DMS 273 treated with DMSO at 0.1 percent for 48 hours (cell line): ENCODE measurements at regions not wholly inside any gene's neighbourhood (a gene's known extent, or its start where the extent isn't known, plus 50 kb on each side); places are given as distances from the start of the nearest gene placed in this dataset.
A peak's percentile ranks its signal among the peaks of the same experiment; 100 is the strongest.

Source experiments
- DNase-seq: peaks from one replicate; lab custom pipeline; 2025; lab: John Stamatoyannopoulos, UW

DNA sequence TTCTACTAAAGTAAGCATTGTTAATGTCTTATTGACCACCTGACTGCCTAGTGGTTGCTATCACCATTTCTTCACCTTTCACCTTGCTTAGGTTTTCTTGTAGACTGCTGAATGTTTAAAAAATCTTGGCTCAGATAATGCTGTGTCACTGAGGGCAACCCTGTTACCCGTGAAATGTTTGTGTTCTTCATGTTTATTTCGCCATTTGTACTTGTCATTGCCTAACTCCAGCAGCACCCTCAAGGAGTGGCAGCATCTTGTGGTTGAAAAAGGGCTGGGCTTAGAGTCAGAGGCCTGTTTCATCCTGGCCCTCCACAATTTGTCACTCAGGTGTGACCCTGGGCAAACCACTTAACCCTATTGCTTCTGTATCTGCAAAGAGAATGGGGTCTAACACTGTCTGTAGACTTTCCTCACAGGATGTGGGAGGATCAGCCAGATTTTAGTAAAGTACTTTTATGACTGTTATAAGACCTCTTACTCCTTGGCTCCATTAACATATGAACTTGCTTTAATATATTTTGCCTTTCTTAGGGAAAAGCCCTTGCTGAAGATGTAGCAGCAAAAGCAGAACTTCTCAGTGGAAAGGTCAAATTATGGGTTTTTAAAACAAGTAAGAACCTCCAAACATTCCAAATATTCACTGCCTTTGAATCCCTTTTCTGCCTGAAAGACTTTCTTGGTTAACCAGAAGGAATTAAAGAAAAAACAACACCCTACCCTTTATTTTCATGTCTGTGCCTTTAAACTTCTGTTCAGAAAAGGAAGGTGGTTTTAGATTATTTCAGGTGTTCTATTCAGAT lies 154.5 kb upstream of the C11orf87 start:
- no peak for DNase-seq

DNA sequence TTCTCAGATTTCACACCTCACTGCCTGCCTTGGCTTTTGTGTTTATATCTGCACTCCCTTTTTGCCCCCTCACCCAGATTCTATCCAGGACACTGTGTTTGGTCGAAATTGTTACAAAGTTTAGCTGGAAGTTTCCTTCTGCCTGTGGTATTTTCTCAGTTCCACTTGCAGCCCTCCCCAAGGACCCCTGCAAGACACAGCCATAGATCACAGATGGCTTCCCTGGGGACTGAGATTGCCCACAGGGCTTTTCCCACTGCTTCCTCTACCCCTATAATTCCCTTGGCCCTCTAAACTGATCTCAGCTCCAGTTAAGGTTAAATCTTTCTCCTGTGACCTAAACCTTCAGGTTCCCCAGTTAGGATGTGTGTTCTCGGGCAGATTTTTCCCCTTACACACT lies 146.1 kb upstream of the C11orf87 start:
- DNase-seq, result no peak

DNA sequence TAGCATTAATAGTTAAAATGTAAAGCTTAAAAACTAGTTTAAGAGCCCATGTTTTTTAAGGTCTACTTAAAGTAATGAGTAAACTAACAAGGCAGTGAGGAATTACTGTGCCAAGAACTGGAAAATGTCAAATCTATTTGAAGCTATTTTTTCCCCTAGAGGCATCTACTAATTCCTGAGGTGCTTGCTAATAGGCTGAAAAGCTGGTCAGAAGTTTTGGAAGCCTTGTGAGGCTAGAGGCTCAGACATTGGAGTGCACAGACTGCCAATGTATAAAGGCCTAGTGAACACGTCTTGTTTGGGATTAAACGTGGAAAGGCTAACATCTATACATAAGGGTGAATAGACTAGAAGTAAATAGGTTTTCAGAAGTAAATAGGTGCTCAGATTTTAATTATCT lies 136.5 kb upstream of the C11orf87 start:
- DNase-seq, result no peak

DNA sequence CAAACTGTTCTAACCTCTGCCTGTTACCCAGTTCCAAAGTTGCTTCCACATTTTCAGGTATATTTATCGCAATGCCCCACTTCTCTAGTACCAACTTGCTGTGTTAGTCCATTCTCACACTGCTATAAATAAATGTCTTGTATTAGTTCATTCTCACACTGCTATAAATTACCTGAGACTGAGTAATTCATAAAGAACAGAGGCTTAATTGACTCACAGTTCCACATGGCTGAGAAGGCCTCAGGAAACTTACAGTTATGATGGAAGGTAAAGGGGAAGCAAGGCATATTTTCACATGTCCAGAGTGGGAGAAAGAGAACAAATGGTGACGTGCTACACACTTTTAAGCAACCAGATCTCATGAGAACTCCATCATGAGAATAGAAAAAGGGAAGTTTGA lies 130.4 kb upstream of the C11orf87 start:
- no peak for DNase-seq

DNA sequence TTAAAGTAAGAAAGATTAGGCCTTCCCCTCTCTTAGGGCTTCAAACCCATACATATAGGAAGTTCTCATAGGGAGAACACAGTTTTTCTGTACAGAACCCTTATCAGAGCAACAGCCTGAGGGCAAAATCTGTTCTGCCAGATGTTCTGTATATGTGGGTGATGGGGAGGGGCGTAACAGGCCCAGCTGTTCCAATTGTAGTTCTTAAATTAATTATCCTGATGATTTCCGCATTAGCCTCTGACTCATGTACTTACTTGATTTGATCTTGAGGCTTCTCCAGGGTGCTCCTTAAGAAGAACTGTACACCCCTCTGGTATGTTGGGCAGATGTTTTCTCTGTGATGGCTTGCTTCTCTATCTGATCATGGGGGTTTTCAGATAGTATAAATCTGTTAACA lies 123.1 kb upstream of the C11orf87 start:
- DNase-seq, result peak; percentile 34

DNA sequence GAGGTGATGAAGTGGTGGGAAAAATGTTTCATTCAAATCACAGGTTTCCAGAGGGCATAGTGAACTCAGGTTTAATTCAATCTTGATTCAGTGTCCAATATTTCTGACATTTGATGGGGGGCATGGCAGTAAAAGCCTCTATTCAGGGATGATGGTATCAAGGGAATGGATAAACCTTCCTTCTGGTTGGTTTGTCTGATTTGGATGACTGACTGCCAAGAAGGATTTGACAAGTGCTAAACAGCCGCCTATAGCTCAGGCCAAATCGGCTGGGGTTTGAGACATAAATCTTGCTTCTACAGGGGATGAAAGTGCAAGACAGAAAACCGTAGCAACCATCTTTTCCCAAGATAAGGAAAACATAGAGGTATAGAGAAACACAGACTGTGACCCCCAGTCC lies 121.8 kb upstream of the C11orf87 start:
- DNase-seq, result no peak

DNA sequence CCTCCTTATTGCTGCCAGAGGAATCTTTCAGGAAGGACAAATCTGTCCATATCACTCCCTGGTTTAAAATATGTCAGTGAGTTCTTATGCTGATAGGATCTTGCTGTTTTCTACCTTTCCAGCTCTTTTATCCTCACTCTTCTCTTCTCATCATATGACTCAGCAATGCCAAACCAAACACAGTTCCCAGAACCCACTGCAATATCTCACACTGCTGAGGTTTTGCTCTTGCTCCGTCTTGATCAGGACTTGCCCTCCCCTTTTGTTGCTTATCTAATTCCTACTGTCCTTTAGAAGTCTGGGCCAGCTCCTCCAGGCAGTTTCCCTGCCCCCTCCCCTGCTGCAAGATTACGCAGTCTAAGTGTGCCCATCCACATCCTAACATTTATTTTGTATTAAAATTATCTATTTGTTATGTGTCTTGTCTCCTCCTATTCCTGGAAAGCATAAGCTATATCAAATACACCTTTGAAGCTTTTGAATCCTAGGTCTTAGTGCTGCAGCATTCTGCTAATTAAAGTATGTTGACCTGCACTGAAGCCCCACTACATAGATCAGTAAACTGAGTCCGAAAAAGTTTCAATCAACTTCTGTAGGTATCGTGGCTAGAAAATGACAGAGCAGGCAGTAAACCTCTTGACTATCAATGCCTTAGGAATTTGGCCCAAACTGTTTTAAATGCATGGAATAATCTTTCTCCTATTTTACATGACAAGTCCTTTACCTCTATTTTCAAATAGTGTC lies 119.2 kb upstream of the C11orf87 start:
- no peak for DNase-seq

DNA sequence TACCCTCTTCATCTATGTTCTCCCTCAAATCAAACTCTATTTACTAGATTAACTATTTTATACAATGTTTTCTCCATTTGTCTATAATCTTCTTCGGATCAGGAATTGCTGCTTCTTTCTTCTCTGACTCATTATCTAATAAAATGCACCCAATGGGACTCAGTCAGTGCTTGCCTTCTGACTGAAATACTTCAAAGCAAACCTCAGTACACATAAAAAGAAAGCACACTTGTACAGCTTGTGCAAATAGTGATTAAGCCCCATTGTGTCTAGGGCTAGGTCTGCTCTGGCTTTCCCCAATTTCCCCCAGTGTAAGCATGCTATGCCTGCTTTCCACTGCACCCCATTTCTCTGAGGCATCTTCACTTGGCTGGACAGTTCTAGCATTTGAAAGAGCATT lies 118.6 kb upstream of the C11orf87 start:
- DNase-seq, result no peak

DNA sequence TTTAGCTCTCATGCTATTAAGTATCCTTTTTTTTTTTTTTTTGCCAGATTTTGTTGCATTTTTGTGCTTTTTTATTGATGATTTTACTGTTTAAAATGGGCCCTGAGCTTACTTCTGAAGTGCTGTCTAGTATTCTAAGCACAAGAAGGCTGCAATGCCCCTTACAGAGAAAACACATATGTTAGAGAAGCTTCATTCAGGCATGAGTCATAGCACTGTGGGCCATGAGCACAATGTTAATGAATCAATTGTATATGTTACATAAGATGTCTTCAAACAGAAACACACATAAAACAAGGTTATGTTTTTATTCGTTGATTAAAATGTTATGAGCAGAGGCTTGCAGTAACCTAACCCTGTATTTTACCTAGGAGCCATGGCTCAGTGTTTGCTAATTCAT lies 117.8 kb upstream of the C11orf87 start:
- no peak for DNase-seq

DNA sequence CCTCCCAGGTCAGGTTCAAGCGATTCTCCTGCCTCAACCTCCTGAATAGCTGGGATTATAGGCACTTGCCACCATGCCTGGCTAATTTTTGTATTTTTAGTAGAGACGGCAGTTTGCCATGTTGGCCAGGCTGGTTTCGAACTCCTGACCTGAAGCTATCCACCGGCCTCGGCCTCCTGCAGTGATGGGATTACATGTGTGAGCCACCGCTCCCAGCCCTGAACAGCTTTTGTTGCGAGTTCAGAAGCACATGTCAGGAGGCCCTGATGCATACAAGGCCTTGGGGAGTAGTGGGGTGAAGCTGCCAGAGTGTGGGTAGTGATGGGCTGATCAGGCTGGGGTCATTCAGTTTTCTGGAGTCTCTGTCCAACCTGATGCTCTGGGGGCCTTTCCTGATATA lies 117.0 kb upstream of the C11orf87 start:
- DNase-seq, result no peak

DNA sequence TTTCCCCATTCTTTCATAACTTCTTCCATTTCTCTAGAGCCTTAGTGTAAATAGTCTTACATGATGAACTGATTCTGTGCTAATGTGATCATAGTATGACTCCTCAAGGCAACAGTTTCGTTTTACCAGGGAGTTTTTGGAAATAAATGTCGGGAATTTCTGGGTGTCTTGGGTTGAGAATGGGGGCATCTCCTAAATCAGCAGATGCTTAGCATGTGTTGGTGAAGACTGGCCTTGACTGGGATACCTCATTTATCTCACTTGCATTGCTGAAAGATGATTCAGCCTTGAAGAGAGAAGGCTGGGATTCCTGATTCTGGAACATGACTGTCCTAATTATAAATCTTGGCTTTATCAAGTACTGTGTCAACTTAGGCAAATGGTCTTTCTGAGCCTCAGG lies 115.7 kb upstream of the C11orf87 start:
- no peak for DNase-seq

DNA sequence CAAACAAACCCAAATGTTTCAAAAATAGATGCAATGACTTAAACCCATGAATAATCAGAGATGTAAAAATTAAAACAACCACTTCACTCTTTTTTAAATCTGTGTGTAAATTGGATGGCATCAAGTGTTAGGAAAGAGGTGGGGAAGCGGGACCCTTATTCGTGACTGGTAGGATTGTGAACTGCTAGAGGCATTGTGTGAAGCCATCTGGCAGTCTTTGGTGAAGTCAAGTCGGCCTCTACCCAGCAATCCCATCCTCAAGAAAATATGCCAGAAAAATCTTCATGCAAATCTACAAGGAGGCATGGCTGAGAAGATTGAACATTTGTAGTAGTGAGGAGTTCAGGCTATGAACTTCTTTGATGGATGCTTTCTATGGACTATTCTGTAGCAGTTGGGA lies 114.6 kb upstream of the C11orf87 start:
- DNase-seq, result no peak

DNA sequence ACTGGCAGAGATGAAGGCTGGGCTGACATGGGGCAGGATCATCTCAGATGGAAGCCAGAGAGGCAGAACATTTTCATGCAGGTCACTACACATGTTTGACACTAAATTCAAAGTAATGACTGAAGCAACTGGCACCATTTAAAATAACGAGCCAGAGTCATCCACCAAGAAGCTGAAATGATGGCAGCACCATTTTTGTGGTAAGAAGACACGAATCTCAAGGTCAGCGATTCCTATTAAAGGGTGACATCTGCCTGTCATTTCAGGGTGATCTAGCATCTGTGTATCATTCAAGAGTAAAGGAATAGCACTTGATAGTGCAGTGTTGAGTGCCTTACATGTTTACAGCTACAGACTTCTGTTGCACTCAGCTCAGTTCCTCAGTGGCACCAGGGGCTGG lies 113.4 kb upstream of the C11orf87 start:
- DNase-seq, result no peak

DNA sequence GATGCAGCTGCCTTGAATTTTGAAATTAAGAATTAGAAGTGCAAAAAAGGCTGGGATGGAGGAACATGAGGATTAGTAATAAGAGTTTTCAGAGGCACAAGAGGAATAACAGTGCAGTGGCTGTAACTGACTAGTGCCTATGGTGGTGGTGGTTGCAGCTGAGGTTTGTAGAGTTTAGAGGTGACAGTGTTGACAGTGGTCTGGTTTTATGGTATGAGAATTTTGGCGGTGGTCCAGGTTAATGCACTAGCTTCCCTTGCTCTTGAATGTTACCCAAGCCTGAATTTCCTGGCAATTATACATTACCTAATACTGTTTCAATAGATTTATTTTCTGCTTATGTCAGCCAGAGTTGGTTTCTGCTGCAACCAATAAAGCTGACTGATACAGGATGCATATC lies 112.8 kb upstream of the C11orf87 start:
- DNase-seq, result no peak

DNA sequence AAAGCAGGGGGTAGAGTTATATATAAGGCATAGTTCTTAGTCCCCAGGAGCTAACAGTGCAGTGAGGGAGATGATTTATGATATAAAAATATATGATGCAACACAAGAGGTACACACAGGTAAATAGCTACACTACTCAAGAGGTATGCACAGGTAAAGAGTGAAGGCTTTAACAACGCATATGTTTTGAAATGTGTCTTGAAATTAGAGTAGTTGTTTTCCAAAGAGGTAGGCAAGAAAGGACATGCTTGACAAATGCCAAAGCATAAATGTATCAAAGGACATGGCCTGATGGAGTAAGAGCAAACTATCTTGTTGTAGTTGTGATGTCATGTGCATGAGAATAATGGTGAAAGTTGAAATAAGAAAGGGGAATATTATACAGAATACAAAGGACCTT lies 104.3 kb upstream of the C11orf87 start:
- no peak for DNase-seq

DNA sequence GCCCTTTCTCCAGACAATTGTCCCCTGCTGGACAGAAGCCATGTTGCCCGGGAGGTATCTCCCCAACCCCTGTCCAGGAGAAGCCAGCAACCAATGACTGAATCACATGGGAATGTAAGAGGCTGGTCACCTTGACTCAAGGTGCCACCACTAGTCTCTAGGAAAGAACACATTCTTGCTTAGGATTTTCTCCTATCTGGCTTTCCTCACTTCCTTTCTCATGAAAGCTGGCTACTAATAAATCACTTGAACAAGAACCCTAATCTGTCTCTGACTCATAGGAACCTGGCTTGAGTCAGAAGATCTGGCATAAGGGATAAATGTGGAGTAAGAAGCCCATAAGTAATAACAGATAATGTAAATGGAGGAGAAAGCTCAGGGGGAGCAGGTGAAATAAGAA lies 101.4 kb upstream of the C11orf87 start:
- no peak for DNase-seq

DNA sequence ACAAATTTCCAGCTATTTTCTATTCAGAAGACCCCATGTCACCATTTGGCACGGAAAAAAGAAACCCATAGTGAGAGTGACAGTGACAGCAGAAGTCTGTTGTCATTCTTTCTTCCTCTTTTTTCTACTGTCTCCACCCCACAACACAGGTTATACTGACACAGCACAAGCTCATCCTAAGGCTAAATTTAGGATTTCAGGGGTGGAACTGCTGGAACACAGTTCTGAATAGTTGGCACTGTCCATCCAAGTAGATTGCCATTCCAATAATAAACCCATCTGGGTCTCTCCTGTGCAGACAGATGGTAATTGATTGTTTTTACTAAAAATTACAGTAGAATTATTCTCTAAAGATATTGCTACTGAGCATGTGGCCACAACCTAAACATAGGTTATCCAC lies 95.2 kb upstream of the C11orf87 start:
- no peak for DNase-seq

DNA sequence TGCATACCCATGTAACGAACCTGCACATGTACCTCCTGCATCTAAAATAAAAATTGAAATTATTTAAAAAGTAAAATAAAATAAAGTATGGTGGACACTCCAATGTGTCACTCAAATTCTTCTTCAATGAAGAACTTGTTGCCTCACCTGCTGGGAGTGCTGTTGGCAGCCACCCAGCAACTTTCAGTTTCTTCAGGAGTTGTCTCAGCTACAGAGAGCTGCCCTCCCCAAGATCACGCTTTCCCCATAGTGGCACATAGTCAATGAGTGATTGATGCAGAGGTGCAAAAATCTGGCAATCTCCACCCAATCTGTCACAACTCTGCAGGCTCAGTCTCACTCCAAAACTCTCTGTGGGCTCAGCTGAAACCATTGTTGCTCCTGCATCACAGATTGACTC lies 92.3 kb upstream of the C11orf87 start:
- no peak for DNase-seq

DNA sequence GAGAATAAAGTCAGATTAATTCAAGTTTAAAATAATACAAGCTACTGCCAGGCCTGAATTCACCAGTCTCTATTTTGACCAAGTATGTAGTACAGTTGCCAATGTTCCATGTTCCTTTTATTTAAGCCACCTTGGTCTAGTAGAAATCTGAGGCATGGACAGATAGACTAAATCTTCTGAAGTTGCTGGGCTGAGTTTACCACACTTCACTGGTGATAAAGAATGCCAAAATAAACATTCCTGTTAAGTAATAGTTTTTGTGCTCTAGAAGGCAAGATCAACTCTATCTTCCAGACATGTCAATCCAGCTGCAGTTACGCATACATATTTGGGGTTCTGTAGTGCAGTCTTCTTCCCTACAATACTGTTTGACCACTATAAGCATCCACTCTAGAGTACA lies 83.9 kb upstream of the C11orf87 start:
- no peak for DNase-seq

DNA sequence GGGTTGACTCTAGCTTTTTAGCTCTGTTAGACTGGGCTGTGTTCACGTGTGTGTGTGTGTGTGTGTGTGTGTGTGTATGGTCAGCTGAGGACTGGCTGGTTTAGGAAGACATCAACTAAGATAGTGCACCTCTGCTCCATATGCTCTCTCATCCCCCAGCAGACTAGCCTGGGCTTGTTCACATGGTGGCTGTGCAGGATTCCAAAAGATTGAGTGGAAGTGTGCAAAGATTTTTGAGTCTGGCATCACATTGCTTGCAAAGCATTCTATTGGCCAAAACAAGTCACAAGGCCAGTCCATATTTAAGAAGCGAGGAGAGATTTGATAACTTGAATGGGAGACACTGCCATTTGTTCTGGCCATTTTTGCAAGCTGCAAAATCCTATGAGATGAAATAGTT lies 79.7 kb upstream of the C11orf87 start:
- no peak for DNase-seq

DNA sequence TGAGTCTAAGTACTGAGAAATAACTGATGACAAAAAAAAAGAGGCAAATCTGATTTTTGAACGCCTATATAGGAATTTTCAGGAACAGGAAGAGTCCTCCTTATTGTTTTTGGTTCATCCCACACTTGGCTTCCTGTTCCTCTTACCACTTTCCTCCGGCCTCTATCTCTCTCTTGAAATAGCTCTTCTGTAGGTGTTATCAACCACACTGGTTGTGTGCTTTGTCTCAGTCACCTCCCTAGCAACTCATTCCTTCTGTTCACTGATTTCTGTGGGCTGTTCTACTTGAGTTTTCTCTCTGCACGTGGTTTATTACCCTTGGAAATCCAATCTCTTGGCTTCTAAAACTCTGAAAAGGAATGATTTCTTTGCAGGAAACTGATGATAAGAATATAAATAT lies 78.7 kb upstream of the C11orf87 start:
- no peak for DNase-seq

DNA sequence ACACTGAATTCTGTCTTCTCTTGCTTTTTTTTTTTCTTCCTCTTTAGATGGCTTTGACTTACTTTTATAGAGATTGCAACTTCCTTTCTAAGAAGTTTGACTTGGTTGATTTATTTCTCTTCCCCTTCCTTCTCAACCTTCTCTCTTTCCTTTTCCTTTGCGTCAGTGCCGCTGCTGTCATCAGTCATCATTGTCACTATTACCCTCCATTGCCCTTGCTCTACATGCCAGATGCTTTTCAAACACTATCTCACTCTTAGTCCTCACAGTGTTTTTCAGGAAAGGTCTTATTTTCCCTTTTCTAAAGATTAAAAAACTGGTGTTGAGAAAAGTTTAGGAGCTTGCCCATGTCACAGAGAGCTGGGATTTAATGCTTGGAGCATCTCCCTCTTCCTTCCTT lies 74.7 kb upstream of the C11orf87 start:
- DNase-seq, result no peak

DNA sequence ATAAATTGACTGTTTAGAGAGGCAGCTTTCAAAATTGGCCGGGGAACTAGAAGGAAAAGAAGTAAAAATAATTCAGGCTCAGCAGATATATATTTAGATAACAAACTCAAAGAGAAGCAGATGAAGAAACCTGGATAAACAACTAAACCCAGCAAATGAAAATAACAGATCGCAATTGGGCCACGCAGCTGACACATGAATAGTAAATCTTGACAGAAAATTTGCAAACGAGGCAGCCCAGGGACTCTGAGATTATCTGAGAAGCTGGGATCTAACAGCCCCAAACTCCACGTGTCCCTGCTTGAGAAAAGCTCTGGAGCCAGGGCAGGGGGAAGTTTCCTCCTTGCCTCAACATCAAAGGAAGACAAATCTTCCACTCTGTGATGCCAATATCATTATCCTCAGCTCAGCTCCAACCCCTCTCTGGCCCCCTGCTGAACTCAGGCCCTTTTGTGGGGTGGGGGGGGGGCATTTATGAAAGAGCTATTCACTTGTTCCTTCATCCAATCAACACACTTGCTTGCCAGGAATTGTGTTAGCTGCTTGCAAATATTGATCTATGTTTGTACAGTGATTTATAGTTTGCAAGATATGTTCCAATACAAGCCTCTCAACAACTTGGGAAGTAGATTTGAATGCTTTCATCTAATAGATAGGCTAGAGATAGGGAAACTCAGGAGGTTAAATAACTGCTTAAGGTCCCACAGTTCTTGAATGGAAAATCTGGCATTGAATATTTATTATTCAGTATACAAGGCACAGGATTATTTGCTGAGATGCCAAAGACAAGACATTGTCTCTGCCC lies 72.5 kb upstream of the C11orf87 start:
- no peak for DNase-seq
